ENCODE measurements at regions not wholly inside any gene's neighbourhood (a gene's known extent, or its start where the extent isn't known, plus 50 kb on each side); places are given as distances from the start of the nearest gene placed in this dataset.

GRCh38 chr4:136457577-136457976, 1074.7 kb downstream of the PCDH18 start:
- no peak overlapping the region for H3K4me3 Mint-ChIP-seq
- H3K36me3 Mint-ChIP-seq (ENCODE audit: low read depth), result no peaks in the 10 kb centered on the region
- H3K27me3 Mint-ChIP-seq (ENCODE audit: low read depth), result no peaks in the 10 kb centered on the region
- intact Hi-C loops (cut with micrococcal nuclease), result no loop called here
- CTCF ChIA-PET, result no interaction called here
- H3K9me3 Mint-ChIP-seq, result peaks cover 3% of the 10 kb centered on the region
- H3K27ac Mint-ChIP-seq, result no peak overlapping the region
- no peaks in the 10 kb centered on the region for H3K4me1 Mint-ChIP-seq (ENCODE audit: low read depth)
- no peak for DNase-seq

DNA sequence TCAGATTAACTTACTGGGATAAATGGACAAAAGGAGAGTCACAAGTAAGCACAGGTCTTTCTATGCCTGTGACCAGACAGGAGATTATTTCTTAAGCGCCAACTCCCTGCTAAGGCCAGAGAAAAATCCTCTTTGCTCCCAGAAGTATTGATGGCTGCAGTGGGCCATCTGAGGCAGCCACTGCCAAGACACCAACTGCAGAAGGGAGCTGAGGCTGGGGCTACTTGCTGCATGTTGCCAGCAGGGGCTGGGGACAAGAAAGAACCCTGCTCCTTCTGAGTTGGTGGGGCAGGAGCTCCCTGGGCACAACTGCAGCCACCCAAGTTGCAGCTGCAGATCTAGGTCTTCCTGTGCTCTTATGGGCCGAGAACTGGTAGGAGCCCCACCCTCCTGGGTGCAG, 1075.3 kb downstream of the PCDH18 start:
- Mint-ChIP-seq H3K27me3 (ENCODE audit: low read depth) (no peaks in the 10 kb centered on the region), H3K9me3 (peaks cover 3% of the 10 kb centered on the region), H3K4me3 (no peak overlapping the region), H3K4me1 (ENCODE audit: low read depth) (no peaks in the 10 kb centered on the region), H3K36me3 (ENCODE audit: low read depth) (no peaks in the 10 kb centered on the region), H3K27ac (no peak overlapping the region)
- intact Hi-C loops (cut with micrococcal nuclease), result no loop called here
- DNase-seq, result no peak
- CTCF ChIA-PET, result no interaction called here

DNA sequence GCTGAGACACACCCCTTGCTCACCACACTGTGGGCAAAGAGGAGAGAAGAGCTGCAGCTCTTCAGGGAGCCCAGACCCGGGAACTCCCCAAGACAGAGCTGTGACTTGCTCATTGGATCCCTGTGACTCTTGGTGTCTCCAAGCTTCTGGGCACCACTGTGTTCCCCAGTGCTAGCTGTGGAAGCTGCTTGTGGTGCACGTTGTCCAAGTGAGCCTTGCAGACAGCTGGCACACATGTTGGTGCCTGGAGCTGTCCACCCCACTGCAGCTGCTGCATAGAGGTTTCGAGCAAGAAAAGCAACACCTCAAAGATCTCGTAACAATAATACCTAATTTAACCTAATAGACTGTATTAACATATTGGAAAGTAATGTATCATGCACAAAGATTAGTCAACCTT, 1089.3 kb downstream of the PCDH18 start:
- Mint-ChIP-seq H3K4me3 (no peak overlapping the region), H3K4me1 (ENCODE audit: low read depth) (no peaks in the 10 kb centered on the region), H3K27me3 (ENCODE audit: low read depth) (no peaks in the 10 kb centered on the region), H3K27ac (no peak overlapping the region), H3K9me3 (peaks cover 4% of the 10 kb centered on the region), H3K36me3 (ENCODE audit: low read depth) (no peaks in the 10 kb centered on the region)
- CTCF ChIA-PET, result interaction anchor here (0.6 kb wide), 1 partner anchor 75 kb away, joined by 3 read pairs; no protein-coding TSS in a partner anchor
- intact Hi-C loops (cut with micrococcal nuclease), result no loop called here
- no peak for DNase-seq

- Mint-ChIP-seq H3K4me3 (no peak overlapping the region), H3K36me3 (ENCODE audit: low read depth) (no peaks in the 10 kb centered on the region), H3K27me3 (ENCODE audit: low read depth) (no peaks in the 10 kb centered on the region), H3K4me1 (ENCODE audit: low read depth) (no peaks in the 10 kb centered on the region), H3K27ac (no peak overlapping the region), H3K9me3 (peaks cover 4% of the 10 kb centered on the region)
- CTCF ChIA-PET, result no interaction called here
- no peak for DNase-seq
- intact Hi-C loops (cut with micrococcal nuclease), result no loop called here
These were observed 1089.8 kb downstream of the PCDH18 start for GRCh38 chr4:136442447-136442846.

DNA sequence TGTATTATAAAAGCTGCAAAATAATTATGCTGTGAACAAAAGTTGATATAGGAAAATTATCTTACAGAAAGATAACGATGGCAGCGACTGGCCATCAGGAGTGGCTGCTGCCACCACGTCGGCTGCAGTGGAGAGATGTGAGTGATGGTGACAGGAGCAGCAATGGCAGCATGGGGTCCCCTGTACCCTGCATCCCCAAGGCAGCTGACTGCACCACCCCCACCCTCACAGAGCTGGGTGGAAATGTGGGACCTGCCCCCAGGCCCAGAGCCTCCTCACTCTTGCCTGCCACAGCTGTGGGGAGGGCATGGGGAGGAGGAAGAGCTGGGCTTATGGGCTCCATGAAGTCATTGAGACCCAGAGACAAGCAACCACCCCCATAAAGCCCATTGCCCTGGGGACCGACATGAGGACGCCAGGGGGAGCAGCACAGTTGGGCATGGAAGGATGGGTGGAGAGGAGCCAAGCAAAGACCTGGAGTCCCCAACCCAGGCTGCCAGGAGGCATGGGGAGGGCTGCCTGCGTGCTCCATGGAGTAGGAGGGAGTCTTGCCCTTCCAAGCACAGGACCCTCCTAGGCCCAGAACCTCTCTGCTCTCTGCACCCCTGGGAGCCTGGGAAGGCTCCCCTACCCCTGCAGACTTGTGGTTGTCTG, 1090.5 kb downstream of the PCDH18 start:
- CTCF ChIA-PET, result no interaction called here
- H3K36me3 Mint-ChIP-seq (ENCODE audit: low read depth), result no peaks in the 10 kb centered on the region
- H3K4me3 Mint-ChIP-seq, result no peak overlapping the region
- intact Hi-C loops (cut with micrococcal nuclease), result no loop called here
- no peak overlapping the region for H3K27ac Mint-ChIP-seq
- peaks cover 4% of the 10 kb centered on the region for H3K9me3 Mint-ChIP-seq
- H3K27me3 Mint-ChIP-seq (ENCODE audit: low read depth), result no peaks in the 10 kb centered on the region
- H3K4me1 Mint-ChIP-seq (ENCODE audit: low read depth), result no peaks in the 10 kb centered on the region
- no peak for DNase-seq

GRCh38 chr4:136438645-136439044, 1093.6 kb downstream of the PCDH18 start:
- H3K4me3 Mint-ChIP-seq, result no peak overlapping the region
- H3K27ac Mint-ChIP-seq, result no peak overlapping the region
- peaks cover 4% of the 10 kb centered on the region for H3K9me3 Mint-ChIP-seq
- no peaks in the 10 kb centered on the region for H3K27me3 Mint-ChIP-seq (ENCODE audit: low read depth)
- CTCF ChIA-PET, result no interaction called here
- H3K36me3 Mint-ChIP-seq (ENCODE audit: low read depth), result no peaks in the 10 kb centered on the region
- intact Hi-C loops (cut with micrococcal nuclease), result no loop called here
- no peak for DNase-seq
- H3K4me1 Mint-ChIP-seq (ENCODE audit: low read depth), result no peaks in the 10 kb centered on the region

GRCh38 chr4:136424052-136424451, 1108.2 kb downstream of the PCDH18 start:
- Mint-ChIP-seq H3K36me3 (ENCODE audit: low read depth) (no peaks in the 10 kb centered on the region), H3K27me3 (ENCODE audit: low read depth) (no peaks in the 10 kb centered on the region), H3K9me3 (peaks cover 6% of the 10 kb centered on the region), H3K4me3 (no peak overlapping the region), H3K4me1 (ENCODE audit: low read depth) (no peaks in the 10 kb centered on the region), H3K27ac (no peak overlapping the region)
- CTCF ChIA-PET, result no interaction called here
- no peak for DNase-seq
- intact Hi-C loops (cut with micrococcal nuclease), result no loop called here

DNA sequence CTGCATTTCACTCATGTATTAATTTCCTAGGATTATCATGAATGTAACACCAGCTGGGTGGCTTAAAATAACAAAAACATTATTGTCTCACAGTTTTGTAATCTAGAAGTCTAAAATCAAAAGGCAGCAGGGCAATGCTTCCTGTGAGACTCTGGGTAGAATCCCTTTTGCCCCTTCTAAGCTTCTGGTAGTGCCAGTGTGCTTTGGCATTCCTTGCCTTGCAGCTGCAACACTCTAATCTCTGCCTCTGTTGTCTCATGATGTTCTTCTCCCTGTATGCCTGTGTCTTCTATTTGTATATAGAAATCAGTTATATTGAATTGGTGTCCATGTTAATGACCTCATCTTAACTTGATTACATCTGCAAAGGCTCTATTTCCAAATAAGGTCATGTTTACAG, 1117.3 kb downstream of the PCDH18 start:
- Mint-ChIP-seq H3K36me3 (ENCODE audit: low read depth) (no peaks in the 10 kb centered on the region), H3K9me3 (no peaks in the 10 kb centered on the region), H3K27me3 (ENCODE audit: low read depth) (no peaks in the 10 kb centered on the region), H3K4me3 (no peak overlapping the region), H3K4me1 (ENCODE audit: low read depth) (no peaks in the 10 kb centered on the region), H3K27ac (no peak overlapping the region)
- intact Hi-C loops (cut with micrococcal nuclease), result no loop called here
- CTCF ChIA-PET, result no interaction called here
- no peak for DNase-seq

DNA sequence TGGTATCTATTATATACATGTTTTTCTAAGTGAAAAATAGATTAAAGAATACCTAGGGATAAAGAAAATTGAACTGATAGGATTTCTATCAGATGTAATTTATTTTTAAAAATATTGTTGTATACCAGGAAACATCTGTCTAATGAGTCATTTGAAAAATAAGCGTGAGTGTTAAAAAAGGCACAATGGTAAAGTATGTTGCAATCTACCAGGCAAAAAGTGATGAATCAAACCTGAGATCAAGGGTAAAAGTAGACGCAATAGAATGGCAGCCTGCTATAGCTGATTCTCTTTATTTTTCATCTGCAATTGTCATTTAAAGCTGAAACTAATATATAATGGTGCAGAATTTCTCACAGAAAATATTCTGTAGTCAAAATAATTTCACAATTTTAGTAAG, 1119.6 kb downstream of the PCDH18 start:
- CTCF ChIA-PET, result no interaction called here
- no peak overlapping the region for H3K4me3 Mint-ChIP-seq
- no peak overlapping the region for H3K27ac Mint-ChIP-seq
- H3K36me3 Mint-ChIP-seq (ENCODE audit: low read depth), result no peaks in the 10 kb centered on the region
- H3K4me1 Mint-ChIP-seq (ENCODE audit: low read depth), result no peaks in the 10 kb centered on the region
- H3K9me3 Mint-ChIP-seq, result no peaks in the 10 kb centered on the region
- no peak for DNase-seq
- intact Hi-C loops (cut with micrococcal nuclease), result no loop called here
- no peaks in the 10 kb centered on the region for H3K27me3 Mint-ChIP-seq (ENCODE audit: low read depth)

GRCh38 chr4:136400829-136401228, 1131.5 kb downstream of the PCDH18 start:
- H3K27me3 Mint-ChIP-seq (ENCODE audit: low read depth), result no peaks in the 10 kb centered on the region
- H3K27ac Mint-ChIP-seq, result no peak overlapping the region
- no peak for DNase-seq
- intact Hi-C loops (cut with micrococcal nuclease), result no loop called here
- CTCF ChIA-PET, result no interaction called here
- no peaks in the 10 kb centered on the region for H3K4me1 Mint-ChIP-seq (ENCODE audit: low read depth)
- H3K36me3 Mint-ChIP-seq (ENCODE audit: low read depth), result no peaks in the 10 kb centered on the region
- H3K4me3 Mint-ChIP-seq, result no peak overlapping the region
- peaks cover 6% of the 10 kb centered on the region for H3K9me3 Mint-ChIP-seq

GRCh38 chr4:136395212-136395722, 1137.0 kb downstream of the PCDH18 start:
- Mint-ChIP-seq H3K27ac (no peak overlapping the region), H3K4me1 (ENCODE audit: low read depth) (no peaks in the 10 kb centered on the region), H3K9me3 (peaks cover 3% of the 10 kb centered on the region), H3K4me3 (no peak overlapping the region), H3K27me3 (ENCODE audit: low read depth) (no peaks in the 10 kb centered on the region), H3K36me3 (ENCODE audit: low read depth) (no peaks in the 10 kb centered on the region)
- intact Hi-C loops (cut with micrococcal nuclease), result no loop called here
- CTCF ChIA-PET, result no interaction called here
- DNase-seq, result no peak

DNA sequence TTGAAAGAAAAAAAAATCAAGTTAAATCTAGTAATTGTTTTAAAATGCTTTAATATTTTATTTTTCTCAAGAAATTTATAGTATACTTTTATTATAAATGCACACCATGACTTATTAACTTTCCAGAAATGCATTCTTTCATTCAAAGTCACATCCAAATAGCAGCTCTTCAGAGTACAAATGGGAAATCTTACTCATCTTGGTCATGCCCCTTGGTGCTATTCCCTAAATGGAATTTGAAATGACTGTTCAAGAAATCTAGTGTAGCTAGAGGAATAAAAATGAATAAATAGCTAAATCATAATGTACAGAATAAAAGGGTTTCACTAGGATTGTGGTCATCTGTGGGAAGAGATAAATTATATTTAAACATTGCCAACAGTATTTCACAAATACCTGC, 1139.7 kb downstream of the PCDH18 start:
- H3K36me3 Mint-ChIP-seq (ENCODE audit: low read depth), result no peaks in the 10 kb centered on the region
- no peaks in the 10 kb centered on the region for H3K4me1 Mint-ChIP-seq (ENCODE audit: low read depth)
- no peak overlapping the region for H3K27ac Mint-ChIP-seq

GRCh38 chr4:136390824-136391223, 1141.5 kb downstream of the PCDH18 start:
- H3K9me3 Mint-ChIP-seq, result peaks cover 2% of the 10 kb centered on the region
- H3K4me3 Mint-ChIP-seq, result no peak overlapping the region
- H3K36me3 Mint-ChIP-seq (ENCODE audit: low read depth), result no peaks in the 10 kb centered on the region
- no peak for DNase-seq
- H3K27me3 Mint-ChIP-seq (ENCODE audit: low read depth), result no peaks in the 10 kb centered on the region
- intact Hi-C loops (cut with micrococcal nuclease), result no loop called here
- no peaks in the 10 kb centered on the region for H3K4me1 Mint-ChIP-seq (ENCODE audit: low read depth)
- CTCF ChIA-PET, result no interaction called here
- H3K27ac Mint-ChIP-seq, result no peak overlapping the region

More for the DNA sequence above, 1139.7 kb downstream of the PCDH18 start:
- no peak for DNase-seq
- Mint-ChIP-seq H3K4me3 (no peak overlapping the region), H3K9me3 (peaks cover 3% of the 10 kb centered on the region), H3K27me3 (ENCODE audit: low read depth) (no peaks in the 10 kb centered on the region)
- intact Hi-C loops (cut with micrococcal nuclease), result no loop called here
- CTCF ChIA-PET, result no interaction called here
